Transverse colon (tissue), 4 donors: ENCODE measurements at regions not wholly inside any gene's neighbourhood (a gene's known extent, or its start where the extent isn't known, plus 50 kb on each side); places are given as distances from the start of the nearest gene placed in this dataset.

ENCODE experiments used
- DNase-seq: peaks from one replicate; pipeline ENCODE4 v3.0.0-alpha.2; 2019
- H3K27ac ChIP-seq, 4 donors: fragments of 200-600 bp; sonication (generic); 2 replicates each; pipeline ENCODE4 v1.5.1; 2016 to 2018; ENCODE audit warnings: inconsistent platforms in 4 of 4
- H3K27me3 ChIP-seq: fragments of 200-600 bp; sonication (generic); 2 replicates; pipeline ENCODE4 v1.5.1; 2017; ENCODE audit warnings: inconsistent platforms
- H3K36me3 ChIP-seq, 4 donors: fragments of 200-600 bp; sonication (generic); 2 replicates each; pipeline ENCODE4 v1.5.1; 2017 to 2019; ENCODE audit warnings: inconsistent platforms in 4 of 4
- H3K4me1 ChIP-seq, 4 donors: fragments of 200-600 bp; sonication (generic); 2 replicates each; pipeline ENCODE4 v1.5.1; 2017 to 2020; ENCODE audit warnings: inconsistent platforms in 4 of 4
- H3K4me3 ChIP-seq, 4 donors: fragments of 200-600 bp; sonication (generic); 1 replicate in 1 of 4; 2 replicates in 3 of 4; pipeline versions ENCODE4 v1.5.1 to v1.6.1; 2017 to 2019; ENCODE audit warnings: inconsistent platforms in 4 of 4
- H3K9me3 ChIP-seq, 2 donors: fragments of 200-600 bp; sonication (generic); 2 replicates each; pipeline ENCODE4 v1.5.1; 2017 to 2019; ENCODE audit warnings: inconsistent platforms in 2 of 2
- CTCF ChIP-seq, 5 experiments: fragments of 200-600 bp in 3 of 5; fragments of 450-650 bp in 2 of 5; sonication (generic) in 3 of 5; IDR thresholded peaks; 1 replicate in 2 of 5; 2 replicates in 3 of 5; pipeline ENCODE4 v1.5.1; 2016 to 2017; ENCODE audit warnings: antibody characterized with exemption in 5 of 5, inconsistent platforms in 3 of 5, mild to moderate bottlenecking in 2 of 5, moderate library complexity in 1 of 5
- EP300 ChIP-seq: sonication (generic); formaldehyde crosslinking; IDR thresholded peaks from one replicate; pipeline ENCODE4 v1.6.1; 2017; ENCODE audit warnings: antibody characterized with exemption, low read depth
- POLR2A ChIP-seq: fragments of 450-650 bp; IDR thresholded peaks from one replicate; pipeline ENCODE4 v1.6.1; 2016; ENCODE audit warnings: antibody characterized with exemption, mild to moderate bottlenecking, moderate library complexity
- POLR2AphosphoS5 ChIP-seq, 3 donors: sonication (generic); formaldehyde crosslinking; IDR thresholded peaks; one replicate each; pipeline ENCODE4 v1.6.1; 2016; ENCODE audit warnings: antibody characterized with exemption in 3 of 3
- WGBS, 2 donors: methylation state at CpG; one replicate each; pipeline ENCODE4 v1.1.5; 2018; ENCODE audit warnings: low coverage in 1 of 2; 5-methylcytosine and 5-hydroxymethylcytosine counted together
- in situ Hi-C, 4 donors: fragments of 200-750 bp; cut with MboI; loops; one replicate each; pipeline versions ENCODE4 v1.15.0 to v1.15.1; 2017; ENCODE audit warnings: low sequenced_read_pairs in 3 of 4, low pct_ligation_motif_present in 1 of 4, low pct_unique_long_range_greater_than_20kb in 1 of 4
- intact Hi-C: fragments of 100-400 bp; cut with DNase I; formaldehyde crosslinking; loops from one replicate; pipeline ENCODE4 v1.15.1; 2023; ENCODE audit warnings: low total_unique reads

- peaks cover 0 to 3% of the 10 kb centered on the region in 2 donors for H3K9me3 ChIP-seq
- H3K36me3 ChIP-seq, result no peaks in the 10 kb centered on the region
- WGBS, 2 donors, result 62 to 70% methylated on average over 2 of the region's 2 CpGs
- no peak overlapping the region for H3K4me3 ChIP-seq
- intact Hi-C loops, result no loop called here
- TF ChIP-seq EP300, result no peak
- no peak for TF ChIP-seq POLR2AphosphoS5 (IDR thresholded peaks at IDR 0.05)
- TF ChIP-seq CTCF (IDR thresholded peaks at IDR 0.05), result no peak
- TF ChIP-seq POLR2A, result no peak
- no peaks in the 10 kb centered on the region for H3K27me3 ChIP-seq
- in situ Hi-C loops, result no loop called here
- no peaks in the 10 kb centered on the region for H3K4me1 ChIP-seq
- no peak for DNase-seq
- H3K27ac ChIP-seq, result no peak overlapping the region
These were observed 168.5 kb downstream of the NFKBIZ start for GRCh38 chr3:102017784-102018183.

GRCh38 chr3:102018551-102018950 is 169.2 kb downstream of the NFKBIZ start:
- in situ Hi-C loops (no loop called here), intact Hi-C loops (no loop called here)
- Histone ChIP-seq H3K27ac (no peak overlapping the region), H3K4me1 (no peaks in the 10 kb centered on the region), H3K4me3 (no peak overlapping the region), H3K27me3 (no peaks in the 10 kb centered on the region), H3K36me3 (no peaks in the 10 kb centered on the region), H3K9me3 (peaks cover 0 to 3% of the 10 kb centered on the region in 2 donors)
- TF ChIP-seq EP300 (no peak), POLR2A (no peak), CTCF (IDR thresholded peaks at IDR 0.05) (no peak), POLR2AphosphoS5 (IDR thresholded peaks at IDR 0.05) (no peak)
- DNase-seq, result no peak
- WGBS, 2 donors, result 85 to 100% methylated on average over 1 to 7 of the region's 7 CpGs

- no peak overlapping the region for H3K4me3 ChIP-seq
- TF ChIP-seq POLR2AphosphoS5 (IDR thresholded peaks at IDR 0.05), result no peak
- TF ChIP-seq POLR2A, result no peak
- no peak for TF ChIP-seq EP300
- no peak for TF ChIP-seq CTCF (IDR thresholded peaks at IDR 0.05)
- H3K27ac ChIP-seq, result no peak overlapping the region
- in situ Hi-C loops, result no loop called here
- no peaks in the 10 kb centered on the region for H3K4me1 ChIP-seq
- H3K27me3 ChIP-seq, result no peaks in the 10 kb centered on the region
- H3K36me3 ChIP-seq, result no peaks in the 10 kb centered on the region
- no peak for DNase-seq
- intact Hi-C loops, result no loop called here
- WGBS, 2 donors, result 84 to 100% methylated on average over 1 of the region's 1 CpG
- no peaks in the 10 kb centered on the region for H3K9me3 ChIP-seq
These were observed 171.4 kb downstream of the NFKBIZ start for GRCh38 chr3:102020735-102021134.

GRCh38 chr3:102024270-102024904 is 175.1 kb downstream of the NFKBIZ start:
- Histone ChIP-seq H3K27me3 (no peaks in the 10 kb centered on the region), H3K4me1 (no peaks in the 10 kb centered on the region), H3K9me3 (no peaks in the 10 kb centered on the region), H3K4me3 (no peak overlapping the region), H3K27ac (no peak overlapping the region), H3K36me3 (no peaks in the 10 kb centered on the region)
- DNase-seq, result no peak
- in situ Hi-C loops, result no loop called here
- TF ChIP-seq EP300 (no peak), POLR2AphosphoS5 (IDR thresholded peaks at IDR 0.05) (no peak), POLR2A (no peak), CTCF (IDR thresholded peaks at IDR 0.05) (no peak)
- intact Hi-C loops, result no loop called here
